ENCODE measurements at regions not wholly inside any gene's neighbourhood (a gene's known extent, or its start where the extent isn't known, plus 50 kb on each side); places are given as distances from the start of the nearest gene placed in this dataset.
A peak's percentile ranks its signal among the peaks of the same experiment; 100 is the strongest.

DNA sequence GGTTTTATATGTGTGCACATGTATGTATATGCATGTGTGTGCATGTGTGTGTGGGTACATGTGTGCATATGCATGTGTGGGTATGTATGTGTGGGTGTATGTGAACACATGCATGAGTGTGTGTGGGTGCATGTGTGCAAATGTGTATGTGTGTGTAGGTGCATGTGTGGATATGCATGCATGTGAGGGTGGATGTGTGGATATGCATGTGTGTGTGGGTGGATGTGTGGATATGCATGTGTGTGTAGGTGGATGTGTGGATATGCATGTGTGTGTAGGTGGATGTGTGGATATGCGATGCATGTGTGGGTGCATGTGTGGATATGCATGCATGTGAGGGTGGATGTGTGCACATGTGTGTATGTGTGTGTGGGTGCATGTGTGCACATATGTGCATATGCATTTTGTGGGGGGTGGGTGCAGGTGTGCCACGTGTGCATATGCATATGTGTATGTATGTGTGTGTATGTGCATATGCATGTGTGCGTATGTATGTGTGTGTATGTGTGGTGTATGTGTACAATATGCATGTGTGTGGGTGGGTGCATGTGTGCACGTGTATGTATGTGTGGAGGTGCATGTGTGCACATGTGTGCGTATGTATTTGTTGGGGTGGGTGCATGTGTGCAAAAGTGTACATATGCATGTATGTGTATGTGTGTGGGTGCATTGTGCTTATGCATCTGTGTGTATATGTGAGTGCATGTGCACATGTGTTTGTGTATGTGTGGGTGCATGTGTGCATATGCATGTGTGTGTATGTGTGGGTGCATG, 144.2 kb downstream of the GAS1 start:
- Histone ChIP-seq H3K9me3 (no peaks in the 10 kb centered on the region), H3K4me1 (no peaks in the 10 kb centered on the region), H3K27ac (no peak overlapping the region), H3K36me3 (no peaks in the 10 kb centered on the region), H3K27me3 (no peaks in the 10 kb centered on the region), H3K4me3 (no peak overlapping the region)
- DNase-seq (no peak), ATAC-seq (ENCODE audit: low FRiP score in 2 of 2) (no peak)
- TF ChIP-seq POLR2AphosphoS5 (IDR thresholded peaks at IDR 0.05) (no peak), POLR2A (IDR thresholded peaks at IDR 0.05) (no peak), EP300 (IDR thresholded peaks at IDR 0.05) (no peak)
- TF ChIP-seq, protein P1, sequence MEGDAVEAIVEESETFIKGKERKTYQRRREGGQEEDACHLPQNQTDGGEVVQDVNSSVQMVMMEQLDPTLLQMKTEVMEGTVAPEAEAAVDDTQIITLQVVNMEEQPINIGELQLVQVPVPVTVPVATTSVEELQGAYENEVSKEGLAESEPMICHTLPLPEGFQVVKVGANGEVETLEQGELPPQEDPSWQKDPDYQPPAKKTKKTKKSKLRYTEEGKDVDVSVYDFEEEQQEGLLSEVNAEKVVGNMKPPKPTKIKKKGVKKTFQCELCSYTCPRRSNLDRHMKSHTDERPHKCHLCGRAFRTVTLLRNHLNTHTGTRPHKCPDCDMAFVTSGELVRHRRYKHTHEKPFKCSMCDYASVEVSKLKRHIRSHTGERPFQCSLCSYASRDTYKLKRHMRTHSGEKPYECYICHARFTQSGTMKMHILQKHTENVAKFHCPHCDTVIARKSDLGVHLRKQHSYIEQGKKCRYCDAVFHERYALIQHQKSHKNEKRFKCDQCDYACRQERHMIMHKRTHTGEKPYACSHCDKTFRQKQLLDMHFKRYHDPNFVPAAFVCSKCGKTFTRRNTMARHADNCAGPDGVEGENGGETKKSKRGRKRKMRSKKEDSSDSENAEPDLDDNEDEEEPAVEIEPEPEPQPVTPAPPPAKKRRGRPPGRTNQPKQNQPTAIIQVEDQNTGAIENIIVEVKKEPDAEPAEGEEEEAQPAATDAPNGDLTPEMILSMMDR (IDR thresholded peaks at IDR 0.05), result no peak
- 88 to 89% methylated on average over 5 of the region's 5 CpGs for WGBS, 2 donors

DNA sequence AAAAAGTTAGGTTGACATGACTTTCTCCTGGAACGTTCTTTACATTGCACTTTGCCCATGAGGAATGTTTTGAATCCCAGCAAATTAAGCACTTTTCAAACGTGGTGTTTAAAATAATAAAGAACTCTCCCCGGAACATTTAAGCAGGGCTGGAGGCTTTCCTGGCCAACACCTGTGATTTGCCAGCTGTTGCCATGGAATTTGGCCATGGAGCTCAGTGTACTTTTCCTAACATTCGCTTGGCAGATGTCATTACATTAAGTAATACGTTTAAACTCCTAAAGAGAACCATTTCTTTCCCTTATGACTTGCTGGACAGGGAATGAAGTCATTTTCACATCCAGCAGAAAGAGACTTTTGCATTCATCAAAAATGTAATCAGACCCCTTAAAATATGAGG, 146.1 kb downstream of the GAS1 start:
- ATAC-seq (ENCODE audit: low FRiP score in 2 of 2) (peak in 1 of 2 donors; percentile 25), DNase-seq (no peak)
- TF ChIP-seq EP300 (IDR thresholded peaks at IDR 0.05) (no peak), POLR2A (IDR thresholded peaks at IDR 0.05) (no peak), POLR2AphosphoS5 (IDR thresholded peaks at IDR 0.05) (no peak)
- TF ChIP-seq, protein P1 (IDR thresholded peaks at IDR 0.05), result no peak
- Histone ChIP-seq H3K9me3 (no peaks in the 10 kb centered on the region), H3K36me3 (no peaks in the 10 kb centered on the region), H3K27me3 (no peaks in the 10 kb centered on the region), H3K27ac (no peak overlapping the region), H3K4me3 (no peak overlapping the region), H3K4me1 (no peaks in the 10 kb centered on the region)
- 45 to 52% methylated on average over 5 of the region's 5 CpGs for WGBS, 2 donors

DNA sequence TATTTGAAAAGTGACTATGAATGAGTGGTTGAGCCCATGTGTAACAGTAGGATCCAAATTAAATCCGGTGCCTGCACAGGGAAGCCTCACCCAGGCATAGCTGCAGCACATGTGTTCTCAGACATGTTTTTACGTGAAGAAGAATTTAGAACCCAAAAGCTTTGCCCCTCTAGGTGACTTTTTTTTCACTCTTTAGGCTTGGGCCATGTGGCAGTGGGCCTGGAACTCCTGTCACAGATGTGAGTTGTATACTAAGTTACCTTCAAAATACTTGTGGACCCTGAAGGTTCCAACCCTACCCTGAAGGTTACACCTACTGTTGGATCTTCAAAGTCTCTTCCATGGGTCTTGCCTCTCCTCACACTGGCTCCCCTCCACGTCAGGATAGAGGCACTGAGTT, 146.6 kb downstream of the GAS1 start:
- H3K4me3 ChIP-seq, result no peak overlapping the region
- no peaks in the 10 kb centered on the region for H3K36me3 ChIP-seq
- 79 to 84% methylated on average over 3 of the region's 3 CpGs for WGBS, 2 donors
- DNase-seq (no peak), ATAC-seq (ENCODE audit: low FRiP score in 2 of 2) (no peak)
- H3K27ac ChIP-seq, result no peak overlapping the region
- H3K27me3 ChIP-seq, result no peaks in the 10 kb centered on the region
- no peaks in the 10 kb centered on the region for H3K9me3 ChIP-seq
- H3K4me1 ChIP-seq, result no peaks in the 10 kb centered on the region
- TF ChIP-seq POLR2AphosphoS5 (IDR thresholded peaks at IDR 0.05), result no peak
- no peak for TF ChIP-seq POLR2A (IDR thresholded peaks at IDR 0.05)
- TF ChIP-seq EP300 (IDR thresholded peaks at IDR 0.05), result no peak
- TF ChIP-seq, protein P1 (IDR thresholded peaks at IDR 0.05), result no peak

DNA sequence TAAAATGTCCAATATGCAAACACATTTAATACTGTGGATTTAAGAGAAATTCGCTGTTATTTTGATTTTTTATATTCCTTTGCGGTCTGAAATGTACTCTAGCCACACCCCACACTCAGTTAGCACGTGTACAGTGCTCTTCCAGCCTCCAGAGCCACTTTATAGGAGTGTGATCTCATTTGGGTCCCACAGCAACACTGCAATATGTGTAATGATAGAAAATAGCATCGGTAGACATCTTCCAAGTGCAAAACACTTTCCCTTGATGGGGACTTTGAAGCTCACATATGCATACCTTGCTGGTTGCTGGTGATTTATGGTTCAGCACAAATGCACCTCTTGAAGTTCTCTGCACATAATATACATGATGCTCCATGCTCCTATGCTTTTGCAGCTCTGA, 148.3 kb downstream of the GAS1 start:
- WGBS, 2 donors, result 70 to 78% methylated on average over 4 of the region's 4 CpGs
- ATAC-seq (ENCODE audit: low FRiP score in 2 of 2), result no peak

More for the DNA sequence above, 148.3 kb downstream of the GAS1 start:
- H3K36me3 ChIP-seq, result no peaks in the 10 kb centered on the region
- peaks cover 0 to 8% (median 2%) of the 10 kb centered on the region in 4 donors for H3K4me1 ChIP-seq
- H3K4me3 ChIP-seq, result no peak overlapping the region
- TF ChIP-seq POLR2A (IDR thresholded peaks at IDR 0.05) (no peak), EP300 (IDR thresholded peaks at IDR 0.05) (no peak)
- TF ChIP-seq, protein P1 (IDR thresholded peaks at IDR 0.05), result no peak
- no peak for DNase-seq
- no peaks in the 10 kb centered on the region for H3K9me3 ChIP-seq
- no peak overlapping the region for H3K27ac ChIP-seq
- H3K27me3 ChIP-seq, result no peaks in the 10 kb centered on the region
